NCI-H1048 (cell line): ENCODE measurements at regions not wholly inside any gene's neighbourhood (a gene's known extent, or its start where the extent isn't known, plus 50 kb on each side); places are given as distances from the start of the nearest gene placed in this dataset.
"Not testable (repeated sequence)": the region's sequence is repeated elsewhere in the genome, so short reads cannot be mapped to it uniquely, and the experiment has no call there.

ENCODE experiments used
- DNase-seq: peaks from one replicate; lab custom pipeline; 2025; lab: John Stamatoyannopoulos, UW

DNA sequence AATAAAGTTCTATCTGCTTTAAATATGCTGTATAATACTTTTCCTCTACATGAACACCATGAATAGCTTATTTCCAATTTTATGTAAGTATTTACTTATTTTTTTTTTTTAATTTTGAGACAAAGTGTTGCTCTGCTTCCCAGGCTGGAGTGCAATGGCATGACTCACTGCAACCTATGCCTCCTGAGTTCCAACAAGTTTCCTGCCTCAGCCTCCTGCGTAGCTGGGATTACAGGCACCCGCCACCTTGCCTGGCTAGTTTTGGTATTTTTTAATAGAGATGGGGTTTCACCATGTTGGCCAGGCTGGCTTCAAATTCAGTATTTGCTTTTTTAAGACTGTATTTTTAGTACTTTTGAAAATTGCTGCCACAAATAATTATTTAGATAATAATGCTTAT, 1365.9 kb downstream of the GRIK2 start:
- no peak for DNase-seq

DNA sequence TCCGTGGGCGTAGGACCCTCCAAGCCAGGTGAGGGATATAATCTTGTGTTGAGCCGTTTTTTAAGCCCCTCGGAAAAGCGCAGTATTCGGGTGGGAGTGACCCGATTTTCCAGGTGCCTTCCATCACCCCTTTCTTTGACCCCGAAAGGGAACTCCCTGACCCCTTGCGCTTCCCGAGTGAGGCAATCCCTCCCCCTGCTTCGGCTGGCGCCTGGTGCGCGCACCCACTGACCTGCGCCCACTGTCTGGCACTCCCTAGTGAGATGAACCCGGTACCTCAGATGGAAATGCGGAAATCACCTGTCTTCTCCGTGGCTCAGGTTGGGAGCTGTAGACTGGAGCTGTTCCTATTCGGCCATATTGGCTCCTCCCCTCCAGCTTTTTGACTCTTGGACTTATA, 1365.0 kb downstream of the GRIK2 start:
- not testable (repeated sequence) for DNase-seq

DNA sequence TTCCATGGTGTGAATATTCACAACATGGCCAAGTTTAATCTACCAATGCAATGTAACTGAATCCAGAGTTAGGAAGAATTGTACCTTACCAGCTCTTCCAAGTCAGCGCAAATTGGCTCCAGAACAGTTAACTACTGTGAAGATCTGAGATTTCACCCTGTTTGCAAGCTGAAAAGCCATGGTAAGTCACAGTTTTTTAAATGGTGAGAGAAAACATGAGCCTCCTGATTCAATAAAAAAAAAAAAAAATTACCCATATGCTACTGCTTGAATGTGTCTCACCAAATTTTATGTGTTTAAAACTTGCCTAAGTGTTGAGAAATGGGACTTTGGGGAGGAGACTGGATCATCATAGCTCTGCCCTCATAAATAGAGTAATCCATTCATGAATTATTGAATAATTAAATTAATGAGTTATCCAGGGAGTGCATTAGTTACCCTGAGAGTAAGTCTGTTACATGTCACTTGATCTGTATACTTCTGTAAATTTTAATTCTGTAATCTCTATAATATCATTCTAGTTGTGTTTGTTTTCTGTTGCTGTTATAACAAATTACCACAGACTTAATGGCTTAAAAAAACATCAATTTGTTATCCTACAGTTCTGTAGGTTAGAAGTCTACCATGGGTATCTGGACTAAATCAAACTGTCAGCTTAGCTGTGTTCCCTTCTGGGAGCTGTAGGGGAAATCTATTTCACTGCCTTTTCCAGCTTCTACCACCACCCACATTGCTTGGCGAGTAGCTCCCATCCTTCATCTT, 1355.9 kb downstream of the GRIK2 start:
- no peak for DNase-seq

DNA sequence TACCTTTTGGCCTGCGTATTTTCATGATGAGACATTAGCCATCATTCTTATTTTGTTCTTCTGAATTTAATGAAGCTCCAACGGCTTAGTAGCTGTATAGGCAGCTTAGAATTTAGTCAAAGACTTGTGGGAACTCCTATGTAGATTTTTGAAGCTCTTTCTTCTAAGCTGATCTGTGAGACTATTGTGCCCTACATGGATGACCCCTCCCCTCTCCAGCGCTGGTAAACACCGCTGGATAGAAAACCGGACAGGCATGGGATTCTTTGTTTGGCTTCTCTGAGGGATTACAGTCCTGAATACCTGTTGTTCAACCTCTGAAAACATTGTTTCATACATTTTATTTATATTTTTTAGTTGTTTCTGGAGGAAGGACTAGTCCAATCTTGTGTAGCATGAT, 1353.4 kb downstream of the GRIK2 start:
- DNase-seq, result no peak

DNA sequence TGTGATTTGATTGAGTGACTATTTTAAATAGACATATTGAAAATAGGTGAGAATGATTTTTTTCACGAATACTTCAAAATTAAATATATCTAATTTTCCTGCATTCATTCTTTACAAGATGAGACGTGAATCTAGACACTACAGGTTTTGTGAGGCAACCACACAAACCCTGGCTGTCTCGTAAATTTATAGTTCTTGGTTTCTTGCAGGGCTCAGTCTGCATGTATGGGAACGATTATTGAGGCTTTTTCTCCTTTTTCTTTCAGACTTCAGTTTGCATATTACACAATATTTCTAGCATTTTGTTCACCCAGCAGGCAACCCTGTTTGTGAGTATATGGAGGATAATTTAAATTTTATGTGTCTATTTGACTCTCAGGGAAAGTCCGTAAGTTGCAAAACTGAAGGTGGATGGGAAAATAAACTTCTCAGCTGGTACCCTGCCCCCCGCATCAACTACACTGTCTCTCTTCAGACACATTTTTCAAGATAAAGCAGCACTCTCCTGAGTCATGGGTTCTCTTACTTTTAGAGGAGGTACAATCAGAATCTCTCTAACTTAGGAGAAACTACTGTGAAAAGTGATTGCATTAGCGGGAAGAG, 1349.3 kb downstream of the GRIK2 start:
- DNase-seq, result no peak

DNA sequence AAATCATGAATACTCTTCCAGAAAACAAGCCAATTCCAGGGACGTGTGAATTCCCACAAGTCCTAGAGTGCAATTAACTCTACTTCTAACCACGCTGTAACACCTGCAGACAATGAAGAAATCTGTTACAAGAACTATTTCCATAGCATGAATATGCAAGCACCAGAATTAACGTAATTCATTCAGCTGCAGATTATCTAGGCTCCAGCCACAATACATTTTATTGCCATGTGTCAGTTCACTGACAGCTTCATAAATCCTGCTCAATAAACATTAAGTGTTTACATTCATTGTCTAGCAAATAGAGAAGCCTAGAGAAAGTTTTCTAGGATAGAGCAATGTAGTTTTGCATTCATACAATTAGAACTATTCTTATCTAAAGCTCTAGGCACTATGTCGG, 1348.5 kb downstream of the GRIK2 start:
- no peak for DNase-seq

DNA sequence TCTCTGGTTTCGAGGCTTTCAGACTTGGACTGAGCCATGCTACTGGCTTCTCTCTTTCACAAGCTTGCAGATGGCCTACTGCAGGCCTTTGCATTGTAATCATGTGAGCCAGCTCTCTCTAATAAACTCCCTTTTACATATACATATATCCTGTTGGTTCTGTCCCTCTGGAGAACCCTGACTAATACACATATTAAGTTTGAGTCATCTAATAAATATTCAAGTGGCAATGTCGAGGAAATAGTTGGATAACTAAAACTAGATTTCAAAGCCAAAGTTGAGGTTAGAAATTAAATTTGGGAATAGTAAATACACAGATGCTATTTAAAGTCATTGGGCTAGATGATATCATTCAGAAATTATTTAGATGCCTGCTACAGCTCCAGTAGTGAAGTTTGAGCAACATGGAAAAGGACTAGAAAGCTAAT, 1343.4 kb downstream of the GRIK2 start:
- no peak for DNase-seq

DNA sequence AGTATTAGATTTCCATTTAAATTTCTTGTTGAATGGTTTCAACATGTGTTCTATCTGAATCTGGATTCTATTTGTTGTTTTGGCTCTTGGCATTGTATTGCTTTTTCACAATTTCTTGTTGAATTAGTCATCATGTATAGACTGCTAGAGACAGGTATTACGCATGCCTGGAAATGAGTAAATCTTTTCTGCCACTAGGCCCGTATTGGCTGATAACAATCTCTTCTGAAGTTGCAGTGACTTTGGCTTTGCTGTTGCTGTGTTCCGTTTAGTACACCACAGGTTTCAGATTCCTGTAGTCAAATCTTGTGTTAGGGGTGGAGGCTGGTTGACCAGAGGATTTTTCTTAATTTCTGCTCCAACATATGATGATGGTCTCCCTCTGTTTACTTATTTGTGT, 1339.4 kb downstream of the GRIK2 start:
- no peak for DNase-seq

DNA sequence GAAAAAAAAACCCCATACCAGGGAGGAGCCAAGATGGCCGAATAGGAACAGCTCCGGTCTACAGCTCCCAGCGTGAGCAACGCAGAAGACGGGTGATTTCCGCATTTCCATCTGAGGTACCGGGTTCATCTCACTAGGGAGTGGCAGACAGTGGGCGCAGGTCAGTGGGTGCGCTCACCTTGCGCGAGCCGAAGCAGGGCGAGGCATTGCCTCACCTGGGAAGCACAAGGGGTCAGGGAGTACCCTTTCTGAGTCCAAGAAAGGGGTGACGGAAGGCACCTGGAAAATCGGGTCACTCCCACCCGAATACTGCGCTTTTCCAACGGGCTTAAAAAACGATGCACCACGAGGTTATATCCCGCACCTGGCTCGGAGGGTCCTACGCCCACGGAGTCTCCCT, 1328.6 kb downstream of the GRIK2 start:
- DNase-seq, result not testable (repeated sequence)

DNA sequence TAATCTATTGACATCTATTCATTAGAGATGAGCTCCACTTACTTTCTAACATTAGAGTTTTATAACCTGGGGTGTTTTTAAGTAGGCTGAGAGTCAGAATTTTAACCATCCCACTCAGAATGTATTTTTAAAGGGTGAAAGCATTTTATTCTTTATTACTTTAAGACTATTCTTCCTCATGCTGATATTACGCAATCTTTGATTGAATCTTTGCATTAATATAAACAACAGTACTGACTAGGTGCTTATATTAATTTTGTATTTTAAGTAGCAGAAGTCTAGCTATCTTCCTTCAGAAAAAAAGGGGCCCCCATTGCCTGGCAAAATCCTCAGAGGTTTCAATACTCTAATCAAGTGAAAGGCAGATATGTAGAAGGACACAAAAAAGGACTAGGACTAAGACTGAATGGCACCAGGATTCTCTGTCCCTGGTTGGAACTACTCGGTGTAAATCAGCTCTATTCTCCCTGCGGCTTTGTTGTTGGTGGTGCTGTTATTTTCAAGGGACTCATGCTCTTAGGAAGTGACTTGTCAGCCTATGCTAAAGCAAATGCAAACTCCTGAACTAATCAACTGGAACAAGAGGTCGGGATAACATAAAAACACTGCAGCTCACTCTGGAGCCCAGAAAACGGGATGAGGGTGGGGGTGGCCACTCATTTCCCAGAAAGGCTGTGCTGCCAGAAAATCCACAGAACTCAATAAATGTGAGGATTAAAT, 1324.4 kb downstream of the GRIK2 start:
- no peak for DNase-seq

DNA sequence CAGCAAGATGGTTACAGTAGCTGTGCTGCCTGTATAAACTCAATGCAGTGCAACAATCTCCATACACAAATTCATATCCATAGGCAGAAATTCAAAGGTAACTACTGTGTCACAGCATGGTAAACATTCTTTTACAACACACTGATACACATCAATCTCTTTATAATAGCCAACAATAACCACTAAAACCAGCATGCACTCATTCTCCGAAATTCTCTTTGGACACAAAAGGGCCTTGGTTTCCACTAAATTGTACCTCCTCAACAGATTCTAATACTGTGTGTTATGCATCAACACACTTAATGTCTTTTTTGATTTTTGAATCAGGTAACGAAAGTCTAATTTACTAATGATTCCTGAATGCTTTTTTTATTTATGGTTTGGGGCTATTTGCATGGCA, 1323.7 kb downstream of the GRIK2 start:
- DNase-seq, result no peak

DNA sequence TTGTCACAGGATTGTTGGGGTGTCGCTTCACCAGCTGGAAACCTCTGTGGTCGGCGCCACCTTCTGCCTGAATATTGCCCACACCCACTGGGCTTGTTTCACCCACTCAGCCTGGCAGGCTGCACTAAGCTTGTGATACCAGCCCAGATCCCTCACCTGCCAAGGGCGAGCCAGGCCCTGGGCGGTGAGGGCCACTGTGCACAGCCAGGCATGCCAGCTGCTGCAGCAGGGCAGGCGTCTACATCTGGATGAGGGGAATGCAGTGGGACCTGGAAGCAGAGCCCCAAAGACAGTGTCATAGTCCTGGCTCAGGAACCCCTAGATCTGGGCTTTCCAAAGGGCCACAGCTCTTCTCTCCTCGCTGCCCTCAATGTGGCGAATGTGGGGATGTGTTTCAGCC, 1307.5 kb downstream of the GRIK2 start:
- no peak for DNase-seq

DNA sequence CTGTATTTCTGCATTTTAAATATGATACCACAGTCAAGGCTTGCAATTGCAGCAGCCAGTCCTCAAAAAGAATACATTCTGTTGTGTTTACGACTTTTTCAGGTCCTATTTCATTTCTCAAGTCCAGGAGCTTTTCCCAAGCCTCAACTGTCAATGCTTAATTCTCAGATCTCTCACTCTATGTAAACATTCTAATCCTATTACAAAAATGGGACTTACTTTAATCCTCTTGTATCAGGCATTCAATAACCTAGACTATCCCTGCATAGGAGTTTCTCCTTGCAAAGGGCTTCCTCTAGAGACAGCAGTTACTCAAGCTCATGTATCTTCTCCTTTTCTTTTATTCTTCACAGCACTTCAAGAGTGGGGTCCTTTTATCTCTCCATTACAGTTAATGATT, 1293.0 kb downstream of the GRIK2 start:
- DNase-seq, result no peak

DNA sequence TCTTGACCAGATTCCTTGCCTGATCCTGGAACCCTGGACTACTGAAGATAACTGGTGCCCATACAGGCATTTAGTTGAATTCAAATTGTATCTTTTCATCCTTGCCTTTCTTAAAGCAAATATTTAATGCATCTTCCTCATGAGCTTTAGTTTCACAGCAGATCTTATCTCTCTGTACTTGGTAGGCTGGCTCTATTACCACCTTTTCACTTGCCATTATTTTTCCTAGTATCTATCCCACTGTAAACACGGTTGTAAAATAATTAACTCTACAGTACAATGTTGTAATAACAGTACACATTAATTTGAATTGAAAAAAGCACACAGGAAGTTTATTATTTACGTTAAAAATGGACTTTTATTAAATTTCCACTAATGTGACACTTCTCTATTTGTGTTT, 1286.9 kb downstream of the GRIK2 start:
- DNase-seq, result no peak

DNA sequence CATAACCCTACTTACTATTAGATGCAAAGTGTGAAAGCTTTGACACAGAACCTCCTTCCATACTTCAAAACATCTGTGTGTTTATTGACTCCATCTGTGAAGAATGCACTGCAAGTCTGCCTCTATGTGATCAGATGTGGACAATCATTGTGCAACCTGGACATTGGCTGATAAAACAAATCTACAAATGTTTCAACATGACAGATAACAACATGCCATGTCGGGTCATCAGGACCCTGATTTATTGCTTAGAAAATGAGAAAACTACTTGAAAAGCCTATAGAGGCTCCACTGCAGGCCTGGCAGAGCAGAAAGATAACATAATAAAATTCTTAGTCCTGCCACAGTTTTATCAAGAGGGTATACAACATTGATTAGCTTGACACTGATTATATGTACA, 1286.4 kb downstream of the GRIK2 start:
- DNase-seq, result no peak

DNA sequence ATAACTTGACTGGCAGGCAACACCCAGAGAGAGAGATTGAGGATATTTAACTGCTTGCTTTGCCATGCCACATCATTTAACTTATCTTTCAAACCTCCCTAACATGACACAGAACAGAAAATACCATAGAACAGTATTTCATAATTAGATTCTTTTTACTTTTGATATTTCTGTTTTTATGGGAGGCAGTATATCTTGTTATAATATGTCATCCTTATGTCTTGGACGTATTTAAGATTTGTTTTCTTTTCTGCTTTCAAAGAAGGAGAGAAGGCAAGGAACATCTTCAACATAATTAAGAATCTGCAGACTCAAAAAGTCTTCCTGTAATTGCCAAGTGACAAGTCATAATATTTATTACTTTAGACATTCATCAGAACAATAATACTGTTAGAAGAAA, 1283.7 kb downstream of the GRIK2 start:
- DNase-seq, result no peak

DNA sequence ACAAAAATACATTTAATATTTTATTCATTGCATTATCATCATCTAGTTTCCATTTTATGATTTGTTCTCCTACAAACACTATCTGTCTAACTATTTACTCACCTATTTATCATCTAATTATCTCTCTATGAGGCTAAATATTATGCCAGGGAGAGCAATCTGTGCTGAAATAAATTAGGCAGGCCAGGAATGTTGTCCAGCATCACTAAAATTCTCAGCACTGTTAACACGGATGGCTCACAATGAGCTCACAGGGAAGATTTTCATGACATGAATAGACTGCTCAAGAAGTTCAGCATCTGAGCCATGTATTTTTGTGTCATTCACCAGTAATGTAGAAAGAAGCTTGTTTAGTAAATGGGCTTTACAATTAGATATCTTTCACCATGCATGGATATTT, 1277.2 kb downstream of the GRIK2 start:
- no peak for DNase-seq

DNA sequence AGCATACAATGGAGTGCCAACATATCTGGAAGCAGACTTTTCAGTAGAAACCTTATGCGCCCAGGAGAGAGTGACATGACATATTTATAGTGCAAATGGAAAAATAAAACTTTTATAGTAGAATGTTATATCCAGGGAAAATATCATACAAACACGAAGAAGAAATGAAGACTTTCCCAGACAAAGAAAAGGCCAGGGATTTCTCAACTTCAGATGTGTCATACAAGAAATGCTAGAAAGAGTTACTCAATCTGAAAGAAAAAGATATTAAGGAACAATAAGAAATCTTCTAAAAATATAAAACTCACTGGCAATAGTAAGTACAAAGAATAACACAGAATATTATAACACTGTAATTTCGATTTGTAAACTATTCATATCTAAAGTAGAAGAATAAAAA, 1269.3 kb downstream of the GRIK2 start:
- DNase-seq, result no peak

DNA sequence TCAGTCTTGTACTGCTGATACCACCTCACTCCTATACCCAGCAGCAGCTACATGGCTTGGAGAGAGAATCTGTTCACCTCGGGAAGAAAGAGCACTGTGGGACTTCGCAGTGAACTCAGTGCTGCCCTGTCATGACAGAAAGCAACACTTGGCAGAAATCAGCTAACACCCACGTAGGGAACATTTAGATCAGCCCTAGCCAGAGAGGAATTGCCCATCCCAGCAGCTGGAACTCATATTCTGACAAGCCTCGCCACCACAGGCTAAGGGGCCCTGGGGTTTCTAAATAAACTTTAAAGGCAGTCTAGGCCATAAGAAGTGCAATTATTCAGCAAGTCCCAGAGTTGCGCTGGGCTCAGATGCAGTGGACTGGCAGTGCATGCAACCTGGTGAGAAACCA, 1266.8 kb downstream of the GRIK2 start:
- DNase-seq, result no peak

DNA sequence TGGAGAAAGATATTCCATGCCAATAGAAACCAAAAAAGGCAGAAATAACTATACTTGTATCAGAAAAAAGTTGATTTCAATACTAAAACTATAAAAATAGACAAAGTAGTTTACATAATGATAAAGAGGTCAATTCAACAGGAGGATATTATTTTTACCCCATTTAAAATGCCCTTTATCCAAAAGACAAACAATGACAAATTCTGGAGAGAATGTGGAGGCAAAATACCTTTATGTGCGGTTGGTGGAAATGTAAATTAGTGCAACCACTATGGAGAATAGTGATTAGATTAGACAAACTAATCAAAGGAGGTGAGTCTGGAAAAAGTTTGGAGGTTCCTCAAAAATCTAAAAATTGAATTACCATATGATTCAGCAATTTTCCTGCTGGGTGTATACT, 1262.3 kb downstream of the GRIK2 start:
- no peak for DNase-seq

DNA sequence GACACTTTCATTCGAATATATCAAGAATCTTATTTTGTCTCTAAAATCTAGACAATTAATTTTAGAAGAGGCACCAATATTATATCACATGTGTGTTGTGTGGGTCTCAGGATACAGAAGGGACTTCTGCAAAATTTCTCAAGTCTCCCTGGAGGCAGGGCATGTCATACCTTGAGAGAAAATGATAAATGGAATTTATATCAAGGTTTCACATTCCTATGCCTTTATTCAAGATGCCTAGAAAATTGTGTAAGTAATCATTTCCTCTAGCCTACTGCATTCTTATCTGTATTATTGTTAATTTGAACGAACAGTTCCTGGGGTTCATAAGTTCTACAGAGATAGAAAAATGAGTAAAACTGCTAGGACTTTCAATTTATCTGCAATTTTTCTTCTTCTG, 1247.9 kb downstream of the GRIK2 start:
- no peak for DNase-seq

DNA sequence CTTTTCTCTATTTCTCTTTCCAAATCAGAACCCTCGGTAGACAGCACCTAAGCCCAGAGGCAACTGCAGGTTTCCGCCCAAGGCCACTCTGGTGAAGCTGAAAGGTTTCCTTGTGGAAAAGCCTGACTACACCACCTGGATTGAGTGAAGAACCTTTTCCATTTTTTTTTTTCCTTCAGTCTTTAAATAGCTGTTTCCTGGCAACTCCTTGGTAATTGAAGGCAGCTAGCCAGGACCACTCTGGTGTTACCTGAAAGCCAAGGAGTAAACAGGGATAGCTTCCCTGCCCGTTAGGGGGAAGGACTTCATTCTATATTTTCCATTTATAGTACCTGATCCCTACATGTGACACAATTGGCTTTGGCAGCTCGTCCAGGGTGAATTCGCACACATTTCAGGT, 1238.4 kb downstream of the GRIK2 start:
- DNase-seq, result no peak

DNA sequence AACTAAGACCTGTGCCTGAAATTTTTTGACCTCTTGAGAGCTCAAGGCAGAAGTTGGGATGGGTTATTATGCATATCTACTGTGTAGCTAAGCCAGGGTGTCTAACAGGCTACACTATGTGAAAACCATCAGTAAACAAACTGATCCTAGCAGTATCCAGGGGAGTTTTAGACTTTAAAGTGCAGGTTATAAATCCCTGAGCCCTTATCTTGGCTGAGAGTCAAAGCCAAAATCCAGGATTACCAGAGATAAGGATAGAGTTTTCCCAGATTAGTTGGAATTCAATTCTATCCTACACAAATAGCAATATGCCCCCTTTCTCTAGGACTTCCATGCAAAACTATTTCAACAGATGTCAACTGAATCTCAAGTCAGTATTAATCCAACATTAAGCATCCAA, 1229.7 kb downstream of the GRIK2 start:
- no peak for DNase-seq
